Effector memory CD4-positive, alpha-beta T cell (primary cell): ENCODE measurements at regions not wholly inside any gene's neighbourhood (a gene's known extent, or its start where the extent isn't known, plus 50 kb on each side); places are given as distances from the start of the nearest gene placed in this dataset.

Experiments used
- DNase-seq, 3 donors: peaks; one replicate each; pipeline ENCODE4 v3.0.0-alpha.2; 2020
- H3K27ac ChIP-seq: 2 replicates; pipeline ENCODE4 v1.7.0; 2013; ENCODE audit warnings: mild to moderate bottlenecking, low read length, moderate library complexity; ENCODE audit not compliant: insufficient read depth, poor library complexity, severe bottlenecking
- H3K27me3 ChIP-seq: replicated peaks from 2 replicates; pipeline ENCODE4 v1.7.0; 2013; ENCODE audit warnings: mild to moderate bottlenecking, low read length; ENCODE audit not compliant: insufficient read depth, control insufficient read depth, poor library complexity, severe bottlenecking
- H3K36me3 ChIP-seq: 2 replicates; pipeline ENCODE4 v1.7.0; 2013; ENCODE audit warnings: mild to moderate bottlenecking, low read length, moderate library complexity; ENCODE audit not compliant: control insufficient read depth, insufficient read depth
- H3K4me1 ChIP-seq: 2 replicates; pipeline ENCODE4 v1.7.0; 2013; ENCODE audit warnings: low read length, mild to moderate bottlenecking; ENCODE audit not compliant: control insufficient read depth, insufficient read depth, poor library complexity, severe bottlenecking
- H3K4me3 ChIP-seq: 2 replicates; pipeline ENCODE4 v1.7.0; 2013; ENCODE audit warnings: low read length, low read depth, mild to moderate bottlenecking; ENCODE audit not compliant: insufficient read depth, poor library complexity, severe bottlenecking
- H3K9me3 ChIP-seq: 2 replicates; pipeline ENCODE4 v1.7.0; 2013; ENCODE audit warnings: mild to moderate bottlenecking, low read length, moderate library complexity; ENCODE audit not compliant: control insufficient read depth

DNA sequence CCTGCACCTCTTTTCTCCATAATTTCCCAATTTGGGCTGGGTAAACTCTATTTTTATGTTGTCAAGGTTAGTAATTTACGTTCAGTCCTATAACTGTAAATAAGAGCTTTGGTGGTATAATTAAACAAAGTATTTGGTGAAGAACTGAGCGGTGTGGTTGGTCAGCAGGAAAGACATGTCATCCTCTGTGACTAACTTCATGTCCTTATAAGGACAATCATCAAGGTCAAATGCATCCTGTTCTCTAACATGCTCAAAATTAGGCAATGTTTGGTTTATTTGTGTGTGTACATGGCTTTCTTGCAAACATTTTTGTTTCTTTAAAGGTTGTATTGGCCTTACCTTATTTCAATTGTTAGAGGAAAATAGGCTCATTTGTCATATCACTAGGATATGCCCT is 121.5 kb upstream of the NABP1 start:
- Histone ChIP-seq H3K4me3 (no peak overlapping the region), H3K36me3 (no peaks in the 10 kb centered on the region), H3K9me3 (no peaks in the 10 kb centered on the region), H3K27ac (no peak overlapping the region), H3K27me3 (no peaks in the 10 kb centered on the region), H3K4me1 (no peaks in the 10 kb centered on the region)
- DNase-seq: no peak

DNA sequence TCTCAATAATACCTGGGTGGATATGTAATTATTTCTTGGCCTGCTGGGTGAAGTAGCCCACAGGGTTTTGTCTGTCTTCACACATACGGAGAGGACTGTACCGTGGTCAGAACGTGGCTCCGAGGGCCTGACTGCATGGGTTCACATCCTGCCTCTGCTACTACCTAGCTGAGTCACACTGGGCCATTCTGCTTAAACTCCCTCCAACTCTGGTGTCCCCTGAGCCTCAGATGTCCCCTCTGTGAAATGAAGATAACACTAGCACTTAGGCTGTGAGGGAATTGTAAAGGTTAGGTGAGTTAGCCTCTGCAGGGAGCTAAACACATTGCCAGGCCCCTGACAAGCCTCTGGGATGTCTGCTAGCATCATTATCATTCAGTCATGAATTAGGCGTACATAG is 120.1 kb upstream of the NABP1 start:
- Histone ChIP-seq H3K27me3 (no peaks in the 10 kb centered on the region), H3K4me1 (no peaks in the 10 kb centered on the region), H3K9me3 (no peaks in the 10 kb centered on the region), H3K4me3 (no peak overlapping the region), H3K36me3 (no peaks in the 10 kb centered on the region), H3K27ac (no peak overlapping the region)
- DNase-seq: no peak

DNA sequence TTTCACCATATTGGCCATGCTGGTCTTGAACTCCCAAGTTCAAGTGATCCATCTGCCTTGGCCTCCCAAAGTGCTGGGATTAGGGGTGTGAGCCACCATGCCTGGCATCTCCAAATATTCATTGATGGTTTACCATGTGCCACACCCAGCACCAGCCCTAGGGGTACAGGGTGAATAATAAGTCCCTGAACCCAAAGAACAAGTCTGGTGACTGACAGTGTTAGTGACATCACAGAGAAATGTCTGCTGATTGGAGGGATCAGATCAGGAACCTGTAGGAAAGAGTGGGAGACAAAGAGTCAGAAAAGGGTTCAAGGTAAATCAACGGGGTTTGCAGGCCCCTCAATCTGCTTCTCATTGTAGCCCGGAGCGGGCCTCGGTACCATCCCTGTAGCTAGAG is 118.4 kb upstream of the NABP1 start:
- H3K9me3 ChIP-seq: no peaks in the 10 kb centered on the region
- no peak overlapping the region for H3K27ac ChIP-seq
- no peak overlapping the region for H3K4me3 ChIP-seq
- H3K27me3 ChIP-seq: no peaks in the 10 kb centered on the region
- DNase-seq: no peak
- H3K4me1 ChIP-seq: no peaks in the 10 kb centered on the region
- no peaks in the 10 kb centered on the region for H3K36me3 ChIP-seq

GRCh38 chr2:191560411-191560980 is 117.4 kb upstream of the NABP1 start:
- H3K36me3 ChIP-seq: no peaks in the 10 kb centered on the region
- no peaks in the 10 kb centered on the region for H3K4me1 ChIP-seq
- H3K27ac ChIP-seq: no peak overlapping the region
- DNase-seq: no peak
- H3K9me3 ChIP-seq: no peaks in the 10 kb centered on the region
- H3K4me3 ChIP-seq: no peak overlapping the region
- H3K27me3 ChIP-seq: no peaks in the 10 kb centered on the region

- DNase-seq: no peak
- Histone ChIP-seq H3K9me3 (no peaks in the 10 kb centered on the region), H3K27me3 (no peaks in the 10 kb centered on the region), H3K4me1 (no peaks in the 10 kb centered on the region), H3K27ac (no peak overlapping the region), H3K4me3 (no peak overlapping the region), H3K36me3 (no peaks in the 10 kb centered on the region)
These were observed 112.8 kb upstream of the NABP1 start for GRCh38 chr2:191565120-191565519.

DNA sequence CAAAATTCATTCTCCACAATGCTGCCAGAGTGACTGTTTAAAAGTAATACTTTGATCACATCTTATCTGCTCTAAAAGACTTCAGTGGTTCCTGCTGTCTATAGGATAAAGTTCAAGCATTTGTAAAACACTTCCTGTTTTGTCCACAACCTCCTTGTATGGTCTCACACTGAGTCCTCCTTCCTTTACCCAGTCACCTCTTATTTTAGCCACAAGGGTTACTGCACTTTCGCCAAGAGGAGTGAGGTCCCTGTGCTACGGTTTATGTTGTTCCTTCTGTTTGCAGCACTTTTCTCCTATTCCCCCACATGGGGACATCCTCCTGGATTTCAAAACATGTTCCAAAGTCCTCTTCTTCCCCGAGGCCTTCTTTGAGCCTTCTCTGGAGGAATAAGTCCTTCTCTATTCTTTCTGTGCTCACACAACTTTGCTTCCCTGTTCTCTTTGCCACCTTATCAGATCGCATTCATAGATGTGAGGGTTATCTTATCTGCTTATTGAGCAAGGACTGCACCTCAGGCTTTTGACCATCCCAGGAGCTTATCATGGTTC is 112.2 kb upstream of the NABP1 start:
- H3K27ac ChIP-seq: no peak overlapping the region
- H3K27me3 ChIP-seq: no peaks in the 10 kb centered on the region
- DNase-seq: no peak
- no peaks in the 10 kb centered on the region for H3K36me3 ChIP-seq
- no peak overlapping the region for H3K4me3 ChIP-seq
- peaks cover 5% of the 10 kb centered on the region for H3K4me1 ChIP-seq
- H3K9me3 ChIP-seq: no peaks in the 10 kb centered on the region

DNA sequence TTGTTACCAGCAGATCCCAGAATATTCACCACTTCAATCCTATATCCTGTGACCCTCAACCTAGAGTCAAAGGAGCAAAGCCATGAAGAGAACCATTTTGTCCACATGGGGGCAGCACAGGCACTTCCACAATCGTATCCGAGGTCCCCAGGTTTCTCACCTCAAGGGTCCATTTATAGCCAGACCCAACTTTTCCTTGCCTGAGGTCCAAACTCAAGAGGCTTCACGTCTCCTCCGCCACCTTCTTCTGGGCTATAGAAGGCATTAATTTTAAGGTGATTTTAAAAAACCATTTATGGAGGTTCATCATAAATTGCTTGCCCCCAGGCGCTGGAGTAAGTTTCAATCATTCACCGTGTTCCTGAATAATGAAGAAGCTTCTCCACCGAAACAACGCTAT is 111.6 kb upstream of the NABP1 start:
- DNase-seq: peak; percentile 35 to 47 (median 40)
- H3K36me3 ChIP-seq: no peaks in the 10 kb centered on the region
- no peak overlapping the region for H3K4me3 ChIP-seq
- H3K27me3 ChIP-seq: no peaks in the 10 kb centered on the region
- peaks cover 8% of the 10 kb centered on the region for H3K4me1 ChIP-seq
- no peak overlapping the region for H3K27ac ChIP-seq
- H3K9me3 ChIP-seq: no peaks in the 10 kb centered on the region

DNA sequence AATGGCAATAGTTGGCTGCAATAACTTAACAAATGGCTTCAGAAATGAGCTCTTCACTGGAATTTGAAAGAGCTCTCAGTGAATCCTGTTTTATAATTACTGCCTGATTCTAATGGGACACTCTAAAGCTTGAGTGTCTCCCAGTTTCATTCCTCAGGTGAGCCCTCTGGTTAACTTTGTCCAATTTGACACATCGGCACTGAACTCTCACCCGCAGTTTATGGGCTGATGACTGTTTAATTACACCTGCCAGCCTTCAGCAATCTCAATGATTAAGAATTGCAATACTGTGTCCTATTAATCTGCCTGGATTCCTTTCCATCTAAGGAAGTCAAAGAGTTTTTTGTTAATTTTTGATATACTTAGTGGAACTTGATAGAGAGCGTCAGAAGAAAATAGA is 110.7 kb upstream of the NABP1 start:
- Histone ChIP-seq H3K27me3 (no peaks in the 10 kb centered on the region), H3K9me3 (no peaks in the 10 kb centered on the region), H3K27ac (no peak overlapping the region), H3K4me1 (peaks cover 8% of the 10 kb centered on the region), H3K4me3 (no peak overlapping the region), H3K36me3 (no peaks in the 10 kb centered on the region)
- no peak for DNase-seq

GRCh38 chr2:191569025-191569424 is 108.9 kb upstream of the NABP1 start:
- no peak overlapping the region for H3K4me3 ChIP-seq
- no peaks in the 10 kb centered on the region for H3K9me3 ChIP-seq
- no peak overlapping the region for H3K27ac ChIP-seq
- DNase-seq: no peak
- H3K36me3 ChIP-seq: no peaks in the 10 kb centered on the region
- peaks cover 8% of the 10 kb centered on the region for H3K4me1 ChIP-seq
- H3K27me3 ChIP-seq: no peaks in the 10 kb centered on the region

DNA sequence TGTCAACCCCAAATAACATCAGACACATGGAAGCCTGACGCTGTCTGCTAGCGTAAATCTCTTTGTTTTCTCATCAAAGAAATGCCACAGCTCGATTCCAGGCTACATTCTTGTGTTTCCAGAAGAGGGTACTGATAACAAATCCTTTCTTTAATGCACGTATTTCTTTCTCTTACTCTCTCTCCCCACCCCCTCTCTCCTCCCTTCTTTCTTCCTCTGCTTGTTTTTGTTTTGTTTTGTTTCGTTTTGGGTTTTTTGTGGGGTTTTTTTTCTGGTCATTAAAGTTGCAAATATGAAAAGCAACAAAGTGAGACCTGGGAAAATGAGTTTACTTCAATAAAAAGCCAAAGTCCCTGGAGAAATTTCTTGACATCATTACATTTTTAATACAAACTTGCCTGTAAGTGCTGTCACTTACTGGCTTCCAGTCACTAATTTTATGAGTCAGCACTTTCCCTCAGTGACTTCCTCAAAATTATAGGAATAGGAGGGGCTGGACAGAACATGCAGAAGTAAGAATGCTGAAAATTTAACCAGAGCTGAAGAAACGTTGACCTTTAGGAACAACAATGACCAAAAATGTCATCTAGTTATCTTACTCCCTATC is 106.7 kb upstream of the NABP1 start:
- H3K36me3 ChIP-seq: no peaks in the 10 kb centered on the region
- H3K4me3 ChIP-seq: peak overlapping the region; percentile 27
- no peak overlapping the region for H3K27ac ChIP-seq
- no peaks in the 10 kb centered on the region for H3K9me3 ChIP-seq
- H3K27me3 ChIP-seq: no peaks in the 10 kb centered on the region
- H3K4me1 ChIP-seq: peaks cover 8% of the 10 kb centered on the region
- DNase-seq: no peak
